A549 (cell line): ENCODE measurements at regions not wholly inside any gene's neighbourhood (a gene's known extent, or its start where the extent isn't known, plus 50 kb on each side); places are given as distances from the start of the nearest gene placed in this dataset.

Source experiments
- ATAC-seq, 2 experiments: fragments of 200-7000 bp in 1 of 2; fragments of >200 bp in 1 of 2; cut with Nextera tagmentation in 1 of 2; cut with Tn5 transposase in 1 of 2; 3 replicates each; pipeline versions ENCODE4 v1.8.0 to v1.9.1; 2018 to 2020; ENCODE audit warnings: mild to moderate bottlenecking in 1 of 2, moderate library complexity in 1 of 2
- CTCF ChIA-PET: fragments of 300-600 bp; sonication (Branson Sonifier 250); formaldehyde crosslinking; extraction: SDS; loops from one replicate; lab custom pipeline; 2021; ENCODE audit warnings: antibody characterized with exemption, inconsistent platforms; lab: Yijun Ruan, JAX
- POLR2A ChIA-PET: fragments of 350-600 bp; formaldehyde crosslinking; extraction: SDS; loops from one replicate; lab custom pipeline; 2021; ENCODE audit warnings: antibody characterized with exemption, inconsistent platforms; lab: Yijun Ruan, JAX
- DNase-seq, 2 experiments: peaks; one replicate each; pipeline versions ENCODE4 v3.0.0 to v3.0.0-alpha.2; 2011 to 2016; ENCODE audit warnings: low read depth in 1 of 2, low spot score in 1 of 2
- FAIRE-seq: peaks from 2 replicates; lab custom pipeline; 2011; peaks lifted over from hg19 to GRCh38; lab: Jason Lieb, UNC
- H3K27ac ChIP-seq, 2 experiments: fragments of >200 bp; sonication (Bioruptor Twin); formaldehyde crosslinking; 3 replicates each; pipeline ENCODE4 v1.5.1; 2016 to 2017
- H3K4me1 ChIP-seq: fragments of >200 bp; sonication (Bioruptor Twin); formaldehyde crosslinking; 3 replicates; pipeline ENCODE4 v1.6.1; 2016
- H3K4me2 ChIP-seq: fragments of >200 bp; sonication (Bioruptor Twin); formaldehyde crosslinking; 3 replicates; pipeline ENCODE4 v1.6.1; 2016
- H3K4me3 ChIP-seq: fragments of >200 bp; sonication (Bioruptor Twin); formaldehyde crosslinking; 3 replicates; pipeline ENCODE4 v1.5.1; 2016
- H3K9me3 ChIP-seq: fragments of >200 bp; sonication (Bioruptor Twin); formaldehyde crosslinking; 3 replicates; pipeline ENCODE4 v1.6.1; 2016
- CEBPB ChIP-seq, 2 experiments: fragments of >200 bp in 1 of 2; sonication (Bioruptor Twin) in 1 of 2; formaldehyde crosslinking in 1 of 2; IDR thresholded peaks; 2 replicates each; pipeline ENCODE4 v1.6.1; 2012 to 2016
- CHD4 ChIP-seq: fragments of 200-600 bp; sonication (generic); IDR thresholded peaks from 2 replicates; pipeline ENCODE4 v1.6.1; 2016; ENCODE audit warnings: antibody characterized with exemption, mild to moderate bottlenecking, borderline replicate concordance
- EHF ChIP-seq: fragments of 250-450 bp; sonication (Bioruptor Pico); IDR thresholded peaks from 2 replicates; pipeline ENCODE4 v1.5.0; 2020; ENCODE audit warnings: mild to moderate bottlenecking
- EHMT2 ChIP-seq: fragments of 200-600 bp; sonication (generic); IDR thresholded peaks from 2 replicates; pipeline ENCODE4 v1.6.1; 2016; ENCODE audit warnings: antibody characterized with exemption, low read depth, mild to moderate bottlenecking, moderate library complexity
- FOSB ChIP-seq: fragments of 250-450 bp; sonication (Bioruptor Pico); IDR thresholded peaks from 2 replicates; pipeline ENCODE4 v1.5.0; 2020; ENCODE audit warnings: mild to moderate bottlenecking, moderate library complexity
- HDAC2 ChIP-seq: fragments of 200-600 bp; sonication (generic); IDR thresholded peaks from 2 replicates; pipeline ENCODE4 v1.6.1; 2016
- HEYL ChIP-seq: fragments of 250-450 bp; sonication (Bioruptor Pico); IDR thresholded peaks from 2 replicates; pipeline ENCODE4 v1.8.0; 2021; ENCODE audit warnings: mild to moderate bottlenecking, moderate library complexity
- JUN ChIP-seq, 2 experiments: fragments of >200 bp; sonication (Bioruptor Twin); formaldehyde crosslinking; IDR thresholded peaks; 2 replicates in 1 of 2; 3 replicates in 1 of 2; pipeline ENCODE4 v1.6.1; 2016 to 2017
- JUNB ChIP-seq: fragments of >200 bp; sonication (Bioruptor Twin); formaldehyde crosslinking; IDR thresholded peaks from 2 replicates; pipeline ENCODE4 v1.6.1; 2016
- MYC ChIP-seq: IDR thresholded peaks from 2 replicates; pipeline ENCODE4 v1.6.1; 2012; ENCODE audit warnings: mild to moderate bottlenecking, inconsistent platforms, low read length, improper control_type of control experiment, borderline replicate concordance
- NR3C1 ChIP-seq: fragments of >200 bp; sonication (Bioruptor Twin); formaldehyde crosslinking; IDR thresholded peaks from 3 replicates; pipeline ENCODE4 v1.6.1; 2017
- POLR2AphosphoS2 ChIP-seq: conservative IDR thresholded peaks from 2 replicates; pipeline ENCODE4 v1.6.1; 2012; ENCODE audit warnings: low read length, improper control_type of control experiment, inconsistent platforms
- RAD21 ChIP-seq, 2 experiments: fragments of >200 bp in 1 of 2; sonication (Bioruptor Twin) in 1 of 2; formaldehyde crosslinking in 1 of 2; IDR thresholded peaks in 1 of 2; conservative IDR thresholded peaks in 1 of 2; 2 replicates in 1 of 2; 3 replicates in 1 of 2; pipeline ENCODE4 v1.6.1; 2012 to 2018; ENCODE audit warnings: inconsistent platforms in 1 of 2
- RARB ChIP-seq: fragments of 250-450 bp; sonication (Bioruptor Pico); IDR thresholded peaks from 2 replicates; pipeline ENCODE4 v1.8.0; 2021; ENCODE audit warnings: mild to moderate bottlenecking, moderate library complexity
- RCOR1 ChIP-seq: fragments of 150-350 bp; IDR thresholded peaks from 2 replicates; pipeline ENCODE4 v1.6.1; 2014; ENCODE audit warnings: antibody characterized with exemption, low read length, low read depth
- RFX5 ChIP-seq: fragments of 450-650 bp; IDR thresholded peaks from 2 replicates; pipeline ENCODE4 v1.7.1; 2014; ENCODE audit warnings: antibody characterized with exemption, mild to moderate bottlenecking, moderate library complexity
- WGBS: methylation state at CpG from one replicate; pipeline ENCODE4 v1.1.6; 2017; ENCODE audit errors: missing lambda C conversion rate; 5-methylcytosine and 5-hydroxymethylcytosine counted together
- TF ChIP-seq, protein P1 (sequence below): fragments of 450-650 bp; IDR thresholded peaks from 2 replicates; pipeline ENCODE4 v1.6.1; 2014; ENCODE audit warnings: antibody characterized with exemption
- TF ChIP-seq, protein P2 (sequence below): fragments of 150-350 bp; IDR thresholded peaks from 2 replicates; pipeline ENCODE4 v1.6.1; 2014; ENCODE audit warnings: low read depth, mild to moderate bottlenecking, low read length
- TF ChIP-seq, protein P3 (sequence below): IDR thresholded peaks from 2 replicates; pipeline ENCODE4 v1.6.1; 2012
- TF ChIP-seq, protein P4 (sequence below): fragments of 200-600 bp; sonication (generic); IDR thresholded peaks from 2 replicates; pipeline ENCODE4 v1.6.1; 2016; ENCODE audit warnings: antibody characterized with exemption, mild to moderate bottlenecking, moderate library complexity
- TF ChIP-seq, protein P5 (sequence below): fragments of 250-450 bp; sonication (Bioruptor Pico); IDR thresholded peaks from 2 replicates; pipeline ENCODE4 v1.5.0; 2020; ENCODE audit warnings: low read depth, mild to moderate bottlenecking, moderate library complexity
- TF ChIP-seq, protein P6 (sequence below): fragments of >200 bp; sonication (Bioruptor Twin); formaldehyde crosslinking; IDR thresholded peaks from 3 replicates; pipeline ENCODE4 v1.5.1; 2016

DNA sequence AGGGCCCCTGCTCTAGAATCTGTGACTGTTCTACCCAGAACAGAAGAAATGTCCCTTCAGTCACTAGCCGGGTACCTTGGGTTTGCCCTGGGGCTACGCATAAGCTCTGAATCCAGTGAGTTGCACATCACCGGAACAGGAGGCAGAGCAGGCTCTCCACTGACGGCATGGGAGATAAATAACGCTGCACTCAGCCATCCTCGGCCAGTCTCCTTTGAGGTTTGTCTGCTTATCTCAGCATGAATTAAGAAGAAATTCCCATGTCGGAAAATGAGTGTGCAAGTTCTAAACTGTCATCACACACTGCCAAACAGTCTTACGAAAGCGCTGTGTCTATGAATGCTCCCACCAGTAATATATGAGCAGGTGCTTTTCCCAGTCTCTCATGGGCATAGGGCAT, 90.8 kb downstream of the FAM50B start:
- Histone ChIP-seq H3K4me3 (no peak overlapping the region), H3K9me3 (no peaks in the 10 kb centered on the region), H3K4me1 (peaks cover 1% of the 10 kb centered on the region), H3K4me2 (no peak overlapping the region), H3K27ac (no peak overlapping the region)
- TF ChIP-seq EHMT2, result no peak
- TF ChIP-seq FOSB, result no peak
- no peak for TF ChIP-seq HDAC2
- TF ChIP-seq, protein P1, sequence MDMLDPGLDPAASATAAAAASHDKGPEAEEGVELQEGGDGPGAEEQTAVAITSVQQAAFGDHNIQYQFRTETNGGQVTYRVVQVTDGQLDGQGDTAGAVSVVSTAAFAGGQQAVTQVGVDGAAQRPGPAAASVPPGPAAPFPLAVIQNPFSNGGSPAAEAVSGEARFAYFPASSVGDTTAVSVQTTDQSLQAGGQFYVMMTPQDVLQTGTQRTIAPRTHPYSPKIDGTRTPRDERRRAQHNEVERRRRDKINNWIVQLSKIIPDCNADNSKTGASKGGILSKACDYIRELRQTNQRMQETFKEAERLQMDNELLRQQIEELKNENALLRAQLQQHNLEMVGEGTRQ, result no peak
- CTCF ChIA-PET, result interaction anchor here (1.8 to 2.4 kb wide), 3 partner anchors 51 to 191 kb away, joined by 4 to 12 read pairs (median 7); partner anchors contain the start of gene FAM50B
- no peak for FAIRE-seq
- POLR2A ChIA-PET, result no interaction called here
- no peak for DNase-seq
- 95% methylated on average over 7 of the region's 9 CpGs for WGBS
- ATAC-seq, result no peak

DNA sequence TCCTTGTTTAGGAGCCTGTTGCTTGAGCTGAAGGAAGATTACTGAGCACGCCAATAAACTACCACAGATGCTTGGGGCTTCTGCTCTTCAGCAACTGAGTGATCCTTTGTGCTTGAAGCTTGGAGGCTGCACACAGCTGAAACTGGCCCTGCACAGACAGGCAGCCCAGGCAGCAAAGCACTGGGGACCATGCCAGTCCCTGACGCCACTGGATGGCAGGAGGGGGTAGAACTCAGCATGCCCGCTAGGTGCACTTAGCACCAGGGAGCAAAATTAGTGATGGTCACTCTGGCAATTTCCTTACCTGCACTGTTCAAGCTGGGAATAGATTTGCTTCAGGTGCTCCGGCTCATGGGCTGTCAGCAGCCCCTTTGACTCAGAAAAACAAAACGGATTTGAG, 91.5 kb downstream of the FAM50B start:
- ChIA-PET POLR2A (no interaction called here), CTCF (interaction anchor here (1.1 to 2.4 kb wide), 5 partner anchors 8 to 198 kb away, joined by 3 to 12 read pairs (median 5); partner anchors contain the start of gene FAM50B)
- Histone ChIP-seq H3K9me3 (no peaks in the 10 kb centered on the region), H3K4me3 (no peak overlapping the region), H3K27ac (no peak overlapping the region), H3K4me2 (no peak overlapping the region), H3K4me1 (peaks cover 9% of the 10 kb centered on the region)
- WGBS, result 93% methylated on average over 5 of the region's 5 CpGs
- no peak for FAIRE-seq
- TF ChIP-seq CEBPB (IDR thresholded peaks at IDR 0.05), result no peak
- no peak for TF ChIP-seq HDAC2
- TF ChIP-seq, protein P2, sequence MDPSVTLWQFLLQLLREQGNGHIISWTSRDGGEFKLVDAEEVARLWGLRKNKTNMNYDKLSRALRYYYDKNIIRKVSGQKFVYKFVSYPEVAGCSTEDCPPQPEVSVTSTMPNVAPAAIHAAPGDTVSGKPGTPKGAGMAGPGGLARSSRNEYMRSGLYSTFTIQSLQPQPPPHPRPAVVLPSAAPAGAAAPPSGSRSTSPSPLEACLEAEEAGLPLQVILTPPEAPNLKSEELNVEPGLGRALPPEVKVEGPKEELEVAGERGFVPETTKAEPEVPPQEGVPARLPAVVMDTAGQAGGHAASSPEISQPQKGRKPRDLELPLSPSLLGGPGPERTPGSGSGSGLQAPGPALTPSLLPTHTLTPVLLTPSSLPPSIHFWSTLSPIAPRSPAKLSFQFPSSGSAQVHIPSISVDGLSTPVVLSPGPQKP, result no peak
- TF ChIP-seq EHF (CRISPR knock-in tag), result no peak
- TF ChIP-seq POLR2AphosphoS2, result no peak
- TF ChIP-seq, protein P3, sequence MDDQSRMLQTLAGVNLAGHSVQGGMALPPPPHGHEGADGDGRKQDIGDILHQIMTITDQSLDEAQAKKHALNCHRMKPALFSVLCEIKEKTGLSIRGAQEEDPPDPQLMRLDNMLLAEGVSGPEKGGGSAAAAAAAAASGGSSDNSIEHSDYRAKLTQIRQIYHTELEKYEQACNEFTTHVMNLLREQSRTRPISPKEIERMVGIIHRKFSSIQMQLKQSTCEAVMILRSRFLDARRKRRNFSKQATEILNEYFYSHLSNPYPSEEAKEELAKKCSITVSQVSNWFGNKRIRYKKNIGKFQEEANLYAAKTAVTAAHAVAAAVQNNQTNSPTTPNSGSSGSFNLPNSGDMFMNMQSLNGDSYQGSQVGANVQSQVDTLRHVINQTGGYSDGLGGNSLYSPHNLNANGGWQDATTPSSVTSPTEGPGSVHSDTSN, result no peak
- TF ChIP-seq, protein P4, sequence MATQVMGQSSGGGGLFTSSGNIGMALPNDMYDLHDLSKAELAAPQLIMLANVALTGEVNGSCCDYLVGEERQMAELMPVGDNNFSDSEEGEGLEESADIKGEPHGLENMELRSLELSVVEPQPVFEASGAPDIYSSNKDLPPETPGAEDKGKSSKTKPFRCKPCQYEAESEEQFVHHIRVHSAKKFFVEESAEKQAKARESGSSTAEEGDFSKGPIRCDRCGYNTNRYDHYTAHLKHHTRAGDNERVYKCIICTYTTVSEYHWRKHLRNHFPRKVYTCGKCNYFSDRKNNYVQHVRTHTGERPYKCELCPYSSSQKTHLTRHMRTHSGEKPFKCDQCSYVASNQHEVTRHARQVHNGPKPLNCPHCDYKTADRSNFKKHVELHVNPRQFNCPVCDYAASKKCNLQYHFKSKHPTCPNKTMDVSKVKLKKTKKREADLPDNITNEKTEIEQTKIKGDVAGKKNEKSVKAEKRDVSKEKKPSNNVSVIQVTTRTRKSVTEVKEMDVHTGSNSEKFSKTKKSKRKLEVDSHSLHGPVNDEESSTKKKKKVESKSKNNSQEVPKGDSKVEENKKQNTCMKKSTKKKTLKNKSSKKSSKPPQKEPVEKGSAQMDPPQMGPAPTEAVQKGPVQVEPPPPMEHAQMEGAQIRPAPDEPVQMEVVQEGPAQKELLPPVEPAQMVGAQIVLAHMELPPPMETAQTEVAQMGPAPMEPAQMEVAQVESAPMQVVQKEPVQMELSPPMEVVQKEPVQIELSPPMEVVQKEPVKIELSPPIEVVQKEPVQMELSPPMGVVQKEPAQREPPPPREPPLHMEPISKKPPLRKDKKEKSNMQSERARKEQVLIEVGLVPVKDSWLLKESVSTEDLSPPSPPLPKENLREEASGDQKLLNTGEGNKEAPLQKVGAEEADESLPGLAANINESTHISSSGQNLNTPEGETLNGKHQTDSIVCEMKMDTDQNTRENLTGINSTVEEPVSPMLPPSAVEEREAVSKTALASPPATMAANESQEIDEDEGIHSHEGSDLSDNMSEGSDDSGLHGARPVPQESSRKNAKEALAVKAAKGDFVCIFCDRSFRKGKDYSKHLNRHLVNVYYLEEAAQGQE, result no peak
- no peak for TF ChIP-seq NR3C1
- TF ChIP-seq RAD21 (conservative IDR thresholded peaks at IDR 0.05 in 1 of 2, IDR thresholded peaks at IDR 0.05 in 1 of 2), result no peak
- ATAC-seq, result no peak
- DNase-seq, result no peak

DNA sequence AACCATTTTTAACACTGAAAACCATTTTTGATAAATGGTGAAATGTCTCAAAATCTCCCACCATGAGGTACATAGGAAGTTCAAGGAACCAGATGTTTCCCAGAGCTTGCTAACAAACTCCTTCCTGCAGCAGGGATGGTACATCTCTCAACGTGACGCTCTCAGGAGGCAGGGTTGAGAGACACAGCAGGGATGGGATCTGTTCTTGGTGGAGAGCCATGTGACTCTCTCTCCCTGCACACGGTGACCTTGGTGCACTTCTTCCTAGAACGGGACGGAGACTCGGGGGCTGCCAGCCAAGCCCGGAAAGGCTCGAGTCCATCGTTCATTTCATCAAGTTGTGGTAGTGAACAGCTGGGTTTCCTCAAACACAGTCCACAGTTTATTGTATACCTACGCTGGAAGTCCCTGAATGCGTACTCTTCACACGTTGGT, 94.2 kb downstream of the FAM50B start:
- ATAC-seq, result no peak
- no peak for DNase-seq
- CTCF ChIA-PET, result interaction anchor here (1.2 kb wide), 1 partner anchor 35 kb away, joined by 3 read pairs; no protein-coding TSS in a partner anchor
- no peak overlapping the region for H3K27ac ChIP-seq
- peaks cover 11% of the 10 kb centered on the region for H3K4me1 ChIP-seq
- no peak for FAIRE-seq
- 87% methylated on average over 12 of the region's 12 CpGs for WGBS
- no peak overlapping the region for H3K4me3 ChIP-seq
- no peak overlapping the region for H3K4me2 ChIP-seq
- TF ChIP-seq RARB (CRISPR knock-in tag) (no peak), RFX5 (no peak), HEYL (CRISPR knock-in tag) (no peak), MYC (no peak), RCOR1 (no peak), CHD4 (no peak), JUN (IDR thresholded peaks at IDR 0.05) (no peak), JUNB (no peak)
- TF ChIP-seq, protein P5, sequence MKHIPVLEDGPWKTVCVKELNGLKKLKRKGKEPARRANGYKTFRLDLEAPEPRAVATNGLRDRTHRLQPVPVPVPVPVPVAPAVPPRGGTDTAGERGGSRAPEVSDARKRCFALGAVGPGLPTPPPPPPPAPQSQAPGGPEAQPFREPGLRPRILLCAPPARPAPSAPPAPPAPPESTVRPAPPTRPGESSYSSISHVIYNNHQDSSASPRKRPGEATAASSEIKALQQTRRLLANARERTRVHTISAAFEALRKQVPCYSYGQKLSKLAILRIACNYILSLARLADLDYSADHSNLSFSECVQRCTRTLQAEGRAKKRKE (CRISPR knock-in tag), result no peak
- TF ChIP-seq, protein P2, result no peak
- TF ChIP-seq, protein P6, sequence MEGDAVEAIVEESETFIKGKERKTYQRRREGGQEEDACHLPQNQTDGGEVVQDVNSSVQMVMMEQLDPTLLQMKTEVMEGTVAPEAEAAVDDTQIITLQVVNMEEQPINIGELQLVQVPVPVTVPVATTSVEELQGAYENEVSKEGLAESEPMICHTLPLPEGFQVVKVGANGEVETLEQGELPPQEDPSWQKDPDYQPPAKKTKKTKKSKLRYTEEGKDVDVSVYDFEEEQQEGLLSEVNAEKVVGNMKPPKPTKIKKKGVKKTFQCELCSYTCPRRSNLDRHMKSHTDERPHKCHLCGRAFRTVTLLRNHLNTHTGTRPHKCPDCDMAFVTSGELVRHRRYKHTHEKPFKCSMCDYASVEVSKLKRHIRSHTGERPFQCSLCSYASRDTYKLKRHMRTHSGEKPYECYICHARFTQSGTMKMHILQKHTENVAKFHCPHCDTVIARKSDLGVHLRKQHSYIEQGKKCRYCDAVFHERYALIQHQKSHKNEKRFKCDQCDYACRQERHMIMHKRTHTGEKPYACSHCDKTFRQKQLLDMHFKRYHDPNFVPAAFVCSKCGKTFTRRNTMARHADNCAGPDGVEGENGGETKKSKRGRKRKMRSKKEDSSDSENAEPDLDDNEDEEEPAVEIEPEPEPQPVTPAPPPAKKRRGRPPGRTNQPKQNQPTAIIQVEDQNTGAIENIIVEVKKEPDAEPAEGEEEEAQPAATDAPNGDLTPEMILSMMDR, result no peak
- TF ChIP-seq, all 56 proteins: peak for 0
- POLR2A ChIA-PET, result no interaction called here
- no peaks in the 10 kb centered on the region for H3K9me3 ChIP-seq
